ENCODE measurements at regions not wholly inside any gene's neighbourhood (a gene's known extent, or its start where the extent isn't known, plus 50 kb on each side); places are given as distances from the start of the nearest gene placed in this dataset.

GRCh38 chr1:193340331-193340730 lies 153.9 kb upstream of the B3GALT2 start:
- no peak for TF ChIP-seq POLR2A (IDR thresholded peaks at IDR 0.05)
- no peak for TF ChIP-seq CTCF (IDR thresholded peaks at IDR 0.05 in 4 of 5, conservative IDR thresholded peaks at IDR 0.05 in 1 of 5)
